ENCODE measurements at regions not wholly inside any gene's neighbourhood (a gene's known extent, or its start where the extent isn't known, plus 50 kb on each side); places are given as distances from the start of the nearest gene placed in this dataset.

DNA sequence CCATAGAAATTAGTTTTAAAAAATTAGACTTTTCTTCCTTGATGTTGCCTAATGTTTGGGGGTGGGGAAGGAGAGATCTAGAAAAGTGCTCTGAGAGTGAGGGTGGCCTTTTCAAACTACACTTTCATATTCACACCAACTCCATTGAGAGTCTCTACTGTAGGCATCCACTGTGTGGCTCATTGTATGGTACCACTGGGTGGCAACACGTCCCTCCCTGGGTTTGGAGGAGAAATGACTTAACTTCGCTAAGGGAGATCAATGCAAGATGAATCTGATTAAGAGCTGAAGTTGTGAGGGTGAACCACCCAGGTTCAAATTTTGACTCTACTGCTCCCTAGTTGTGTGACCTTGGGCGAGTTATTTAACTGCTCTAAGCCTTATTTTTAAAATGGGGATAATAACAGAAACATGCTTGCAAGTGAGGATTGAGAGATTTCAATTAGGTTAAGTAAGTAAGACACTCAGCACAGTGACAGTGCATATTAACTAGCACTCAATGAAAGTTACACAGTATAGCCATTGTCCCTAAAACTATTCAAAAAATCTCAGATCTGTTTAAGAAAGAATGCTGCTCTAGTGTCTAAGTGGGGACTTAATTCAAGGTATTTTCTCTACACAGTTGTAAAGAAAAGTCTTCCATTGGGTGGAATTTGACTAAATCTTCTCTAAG, 193.5 kb upstream of the CNR1 start:
- Histone ChIP-seq H4K20me1 (replicated peaks; ENCODE audit: insufficient read depth) (no peaks in the 10 kb centered on the region), H3K36me3 (ENCODE audit: insufficient read depth) (no peaks in the 10 kb centered on the region), H3K4me3 (no peak overlapping the region), H3K27me3 (ENCODE audit: insufficient read depth) (no peaks in the 10 kb centered on the region), H3K4me1 (ENCODE audit: insufficient read depth) (peaks cover 13% of the 10 kb centered on the region), H3K4me2 (no peak overlapping the region), H3F3A (replicated peaks; ENCODE audit: low read depth) (no peaks in the 10 kb centered on the region), H2AFZ (peak overlapping the region; percentile 77), H3K27ac (ENCODE audit: low read depth) (no peak overlapping the region), H3K79me2 (replicated peaks; ENCODE audit: insufficient read depth) (no peaks in the 10 kb centered on the region), H3K9me2 (ENCODE audit: insufficient read depth) (peaks cover 13% of the 10 kb centered on the region; the same call in 1 of the 2 replicates)
- peak; percentile 12 for DNase-seq (ENCODE audit: low spot score)
- no peak overlapping the region for H3K27ac Mint-ChIP-seq
- ATAC-seq: peak; percentile 43; the same call in 2 of the 3 replicates
- H3K9me3 Mint-ChIP-seq: peaks cover 3% of the 10 kb centered on the region; the same call in 2 of the 3 replicates
- TF ChIP-seq, protein P1, sequence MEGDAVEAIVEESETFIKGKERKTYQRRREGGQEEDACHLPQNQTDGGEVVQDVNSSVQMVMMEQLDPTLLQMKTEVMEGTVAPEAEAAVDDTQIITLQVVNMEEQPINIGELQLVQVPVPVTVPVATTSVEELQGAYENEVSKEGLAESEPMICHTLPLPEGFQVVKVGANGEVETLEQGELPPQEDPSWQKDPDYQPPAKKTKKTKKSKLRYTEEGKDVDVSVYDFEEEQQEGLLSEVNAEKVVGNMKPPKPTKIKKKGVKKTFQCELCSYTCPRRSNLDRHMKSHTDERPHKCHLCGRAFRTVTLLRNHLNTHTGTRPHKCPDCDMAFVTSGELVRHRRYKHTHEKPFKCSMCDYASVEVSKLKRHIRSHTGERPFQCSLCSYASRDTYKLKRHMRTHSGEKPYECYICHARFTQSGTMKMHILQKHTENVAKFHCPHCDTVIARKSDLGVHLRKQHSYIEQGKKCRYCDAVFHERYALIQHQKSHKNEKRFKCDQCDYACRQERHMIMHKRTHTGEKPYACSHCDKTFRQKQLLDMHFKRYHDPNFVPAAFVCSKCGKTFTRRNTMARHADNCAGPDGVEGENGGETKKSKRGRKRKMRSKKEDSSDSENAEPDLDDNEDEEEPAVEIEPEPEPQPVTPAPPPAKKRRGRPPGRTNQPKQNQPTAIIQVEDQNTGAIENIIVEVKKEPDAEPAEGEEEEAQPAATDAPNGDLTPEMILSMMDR (conservative IDR thresholded peaks at IDR 0.05; ENCODE audit: low read depth in 2 of 2): peak; percentile 13 to 50; a peak in 2 of 4 replicates
- no peak for TF ChIP-seq STAT1 (IDR thresholded peaks at IDR 0.05; ENCODE audit: unreplicated experiment)
- TF ChIP-seq, protein P2, sequence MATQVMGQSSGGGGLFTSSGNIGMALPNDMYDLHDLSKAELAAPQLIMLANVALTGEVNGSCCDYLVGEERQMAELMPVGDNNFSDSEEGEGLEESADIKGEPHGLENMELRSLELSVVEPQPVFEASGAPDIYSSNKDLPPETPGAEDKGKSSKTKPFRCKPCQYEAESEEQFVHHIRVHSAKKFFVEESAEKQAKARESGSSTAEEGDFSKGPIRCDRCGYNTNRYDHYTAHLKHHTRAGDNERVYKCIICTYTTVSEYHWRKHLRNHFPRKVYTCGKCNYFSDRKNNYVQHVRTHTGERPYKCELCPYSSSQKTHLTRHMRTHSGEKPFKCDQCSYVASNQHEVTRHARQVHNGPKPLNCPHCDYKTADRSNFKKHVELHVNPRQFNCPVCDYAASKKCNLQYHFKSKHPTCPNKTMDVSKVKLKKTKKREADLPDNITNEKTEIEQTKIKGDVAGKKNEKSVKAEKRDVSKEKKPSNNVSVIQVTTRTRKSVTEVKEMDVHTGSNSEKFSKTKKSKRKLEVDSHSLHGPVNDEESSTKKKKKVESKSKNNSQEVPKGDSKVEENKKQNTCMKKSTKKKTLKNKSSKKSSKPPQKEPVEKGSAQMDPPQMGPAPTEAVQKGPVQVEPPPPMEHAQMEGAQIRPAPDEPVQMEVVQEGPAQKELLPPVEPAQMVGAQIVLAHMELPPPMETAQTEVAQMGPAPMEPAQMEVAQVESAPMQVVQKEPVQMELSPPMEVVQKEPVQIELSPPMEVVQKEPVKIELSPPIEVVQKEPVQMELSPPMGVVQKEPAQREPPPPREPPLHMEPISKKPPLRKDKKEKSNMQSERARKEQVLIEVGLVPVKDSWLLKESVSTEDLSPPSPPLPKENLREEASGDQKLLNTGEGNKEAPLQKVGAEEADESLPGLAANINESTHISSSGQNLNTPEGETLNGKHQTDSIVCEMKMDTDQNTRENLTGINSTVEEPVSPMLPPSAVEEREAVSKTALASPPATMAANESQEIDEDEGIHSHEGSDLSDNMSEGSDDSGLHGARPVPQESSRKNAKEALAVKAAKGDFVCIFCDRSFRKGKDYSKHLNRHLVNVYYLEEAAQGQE (IDR thresholded peaks at IDR 0.05; ENCODE audit: unreplicated experiment): no peak
- TF ChIP-seq NANOG (IDR thresholded peaks at IDR 0.05; ENCODE audit: borderline replicate concordance): no peak
- TF ChIP-seq, protein P3, sequence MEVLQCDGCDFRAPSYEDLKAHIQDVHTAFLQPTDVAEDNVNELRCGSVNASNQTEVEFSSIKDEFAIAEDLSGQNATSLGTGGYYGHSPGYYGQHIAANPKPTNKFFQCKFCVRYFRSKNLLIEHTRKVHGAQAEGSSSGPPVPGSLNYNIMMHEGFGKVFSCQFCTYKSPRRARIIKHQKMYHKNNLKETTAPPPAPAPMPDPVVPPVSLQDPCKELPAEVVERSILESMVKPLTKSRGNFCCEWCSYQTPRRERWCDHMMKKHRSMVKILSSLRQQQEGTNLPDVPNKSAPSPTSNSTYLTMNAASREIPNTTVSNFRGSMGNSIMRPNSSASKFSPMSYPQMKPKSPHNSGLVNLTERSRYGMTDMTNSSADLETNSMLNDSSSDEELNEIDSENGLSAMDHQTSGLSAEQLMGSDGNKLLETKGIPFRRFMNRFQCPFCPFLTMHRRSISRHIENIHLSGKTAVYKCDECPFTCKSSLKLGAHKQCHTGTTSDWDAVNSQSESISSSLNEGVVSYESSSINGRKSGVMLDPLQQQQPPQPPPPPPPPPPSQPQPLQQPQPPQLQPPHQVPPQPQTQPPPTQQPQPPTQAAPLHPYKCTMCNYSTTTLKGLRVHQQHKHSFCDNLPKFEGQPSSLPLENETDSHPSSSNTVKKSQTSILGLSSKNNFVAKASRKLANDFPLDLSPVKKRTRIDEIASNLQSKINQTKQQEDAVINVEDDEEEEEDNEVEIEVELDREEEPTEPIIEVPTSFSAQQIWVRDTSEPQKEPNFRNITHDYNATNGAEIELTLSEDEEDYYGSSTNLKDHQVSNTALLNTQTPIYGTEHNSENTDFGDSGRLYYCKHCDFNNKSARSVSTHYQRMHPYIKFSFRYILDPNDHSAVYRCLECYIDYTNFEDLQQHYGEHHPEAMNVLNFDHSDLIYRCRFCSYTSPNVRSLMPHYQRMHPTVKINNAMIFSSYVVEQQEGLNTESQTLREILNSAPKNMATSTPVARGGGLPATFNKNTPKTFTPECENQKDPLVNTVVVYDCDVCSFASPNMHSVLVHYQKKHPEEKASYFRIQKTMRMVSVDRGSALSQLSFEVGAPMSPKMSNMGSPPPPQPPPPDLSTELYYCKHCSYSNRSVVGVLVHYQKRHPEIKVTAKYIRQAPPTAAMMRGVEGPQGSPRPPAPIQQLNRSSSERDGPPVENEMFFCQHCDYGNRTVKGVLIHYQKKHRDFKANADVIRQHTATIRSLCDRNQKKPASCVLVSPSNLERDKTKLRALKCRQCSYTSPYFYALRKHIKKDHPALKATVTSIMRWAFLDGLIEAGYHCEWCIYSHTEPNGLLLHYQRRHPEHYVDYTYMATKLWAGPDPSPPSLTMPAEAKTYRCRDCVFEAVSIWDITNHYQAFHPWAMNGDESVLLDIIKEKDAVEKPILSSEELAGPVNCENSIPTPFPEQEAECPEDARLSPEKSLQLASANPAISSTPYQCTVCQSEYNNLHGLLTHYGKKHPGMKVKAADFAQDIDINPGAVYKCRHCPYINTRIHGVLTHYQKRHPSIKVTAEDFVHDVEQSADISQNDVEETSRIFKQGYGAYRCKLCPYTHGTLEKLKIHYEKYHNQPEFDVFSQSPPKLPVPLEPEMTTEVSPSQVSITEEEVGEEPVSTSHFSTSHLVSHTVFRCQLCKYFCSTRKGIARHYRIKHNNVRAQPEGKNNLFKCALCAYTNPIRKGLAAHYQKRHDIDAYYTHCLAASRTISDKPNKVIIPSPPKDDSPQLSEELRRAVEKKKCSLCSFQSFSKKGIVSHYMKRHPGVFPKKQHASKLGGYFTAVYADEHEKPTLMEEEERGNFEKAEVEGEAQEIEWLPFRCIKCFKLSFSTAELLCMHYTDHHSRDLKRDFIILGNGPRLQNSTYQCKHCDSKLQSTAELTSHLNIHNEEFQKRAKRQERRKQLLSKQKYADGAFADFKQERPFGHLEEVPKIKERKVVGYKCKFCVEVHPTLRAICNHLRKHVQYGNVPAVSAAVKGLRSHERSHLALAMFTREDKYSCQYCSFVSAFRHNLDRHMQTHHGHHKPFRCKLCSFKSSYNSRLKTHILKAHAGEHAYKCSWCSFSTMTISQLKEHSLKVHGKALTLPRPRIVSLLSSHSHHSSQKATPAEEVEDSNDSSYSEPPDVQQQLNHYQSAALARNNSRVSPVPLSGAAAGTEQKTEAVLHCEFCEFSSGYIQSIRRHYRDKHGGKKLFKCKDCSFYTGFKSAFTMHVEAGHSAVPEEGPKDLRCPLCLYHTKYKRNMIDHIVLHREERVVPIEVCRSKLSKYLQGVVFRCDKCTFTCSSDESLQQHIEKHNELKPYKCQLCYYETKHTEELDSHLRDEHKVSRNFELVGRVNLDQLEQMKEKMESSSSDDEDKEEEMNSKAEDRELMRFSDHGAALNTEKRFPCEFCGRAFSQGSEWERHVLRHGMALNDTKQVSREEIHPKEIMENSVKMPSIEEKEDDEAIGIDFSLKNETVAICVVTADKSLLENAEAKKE (CRISPR knock-in tag; IDR thresholded peaks at IDR 0.05): no peak
- peaks cover 4% of the 10 kb centered on the region; the same call in 1 of the 3 replicates for H3K4me1 Mint-ChIP-seq
- no peak overlapping the region for H3K4me3 Mint-ChIP-seq
- H3K27me3 Mint-ChIP-seq (ENCODE audit: insufficient read depth, low read depth, poor library complexity): no peaks in the 10 kb centered on the region
- H3K36me3 Mint-ChIP-seq (ENCODE audit: low read depth): no peaks in the 10 kb centered on the region
